Lower lobe of right lung (tissue), 2 donors: ENCODE measurements at regions not wholly inside any gene's neighbourhood (a gene's known extent, or its start where the extent isn't known, plus 50 kb on each side); places are given as distances from the start of the nearest gene placed in this dataset.
A peak's percentile ranks its signal among the peaks of the same experiment; 100 is the strongest.

Source experiments
- ATAC-seq, 2 donors: fragments of 200-7000 bp; cut with Tn5 transposase; one replicate each; pipeline ENCODE4 v1.9.1; 2020 to 2022; ENCODE audit warnings: mild to moderate bottlenecking in 2 of 2, moderate library complexity in 2 of 2
- DNase-seq: peaks from one replicate; pipeline ENCODE4 v3.0.0-alpha.2; 2020
- H3K27ac ChIP-seq: fragments of 200-600 bp; one replicate; pipeline ENCODE4 v1.8.0; 2022
- H3K27me3 ChIP-seq: fragments of 200-600 bp; one replicate; pipeline ENCODE4 v1.8.0; 2022; ENCODE audit warnings: low read depth
- H3K36me3 ChIP-seq: fragments of 200-600 bp; one replicate; pipeline ENCODE4 v1.8.0; 2022; ENCODE audit warnings: mild to moderate bottlenecking
- H3K4me1 ChIP-seq: fragments of 200-600 bp; one replicate; pipeline ENCODE4 v1.8.0; 2022
- H3K4me3 ChIP-seq: fragments of 200-600 bp; one replicate; pipeline ENCODE4 v1.8.0; 2022; ENCODE audit warnings: mild to moderate bottlenecking
- H3K9me3 ChIP-seq: fragments of 200-600 bp; one replicate; pipeline ENCODE4 v1.8.0; 2022
- intact Hi-C: fragments of 100-400 bp; cut with DNase I; formaldehyde crosslinking; loops from one replicate; pipeline ENCODE4 v1.11.0; 2022
- TF ChIP-seq, protein P1 (sequence below): fragments of 200-600 bp; IDR thresholded peaks from one replicate; pipeline ENCODE4 v1.8.0; 2022; ENCODE audit warnings: antibody characterized with exemption, mild to moderate bottlenecking
- donor health status: DM: no; HTN: yes; CAD: no; lungs with severe emphysema.

DNA sequence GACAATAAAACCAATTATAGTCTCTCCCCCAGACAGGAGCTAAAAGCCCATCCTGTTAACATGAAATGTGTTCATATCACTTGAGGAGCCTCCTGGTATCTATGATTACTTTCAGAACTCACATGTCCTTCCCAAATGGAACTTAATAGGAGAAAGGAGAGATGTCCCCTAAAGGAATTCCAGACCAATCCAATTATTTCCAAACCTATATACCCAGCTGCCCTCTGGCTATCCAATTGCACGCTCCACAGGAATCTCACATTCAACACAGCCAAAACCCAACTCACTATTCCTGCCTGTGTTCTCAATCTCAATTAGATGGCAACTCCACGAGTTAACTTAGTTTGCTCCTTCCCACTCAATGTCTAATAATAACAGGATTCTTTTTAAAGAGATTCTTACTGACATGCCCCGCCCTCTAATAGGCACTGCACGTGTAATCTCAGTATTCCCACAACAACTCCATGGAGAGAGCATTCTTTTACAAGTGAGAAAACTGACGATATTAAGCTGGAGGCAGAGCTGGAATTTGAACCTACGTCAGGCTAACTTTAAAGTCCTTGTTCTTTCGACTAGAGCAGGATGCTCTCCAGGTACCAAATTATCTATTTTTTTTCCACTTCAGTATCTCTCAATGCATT lies 59.1 kb upstream of the SEC16B start:
- no peak overlapping the region for H3K27ac ChIP-seq
- no peak overlapping the region for H3K4me3 ChIP-seq
- H3K36me3 ChIP-seq = peaks cover 9% of the 10 kb centered on the region
- H3K27me3 ChIP-seq = no peaks in the 10 kb centered on the region
- intact Hi-C loops = no loop called here
- TF ChIP-seq, protein P1, sequence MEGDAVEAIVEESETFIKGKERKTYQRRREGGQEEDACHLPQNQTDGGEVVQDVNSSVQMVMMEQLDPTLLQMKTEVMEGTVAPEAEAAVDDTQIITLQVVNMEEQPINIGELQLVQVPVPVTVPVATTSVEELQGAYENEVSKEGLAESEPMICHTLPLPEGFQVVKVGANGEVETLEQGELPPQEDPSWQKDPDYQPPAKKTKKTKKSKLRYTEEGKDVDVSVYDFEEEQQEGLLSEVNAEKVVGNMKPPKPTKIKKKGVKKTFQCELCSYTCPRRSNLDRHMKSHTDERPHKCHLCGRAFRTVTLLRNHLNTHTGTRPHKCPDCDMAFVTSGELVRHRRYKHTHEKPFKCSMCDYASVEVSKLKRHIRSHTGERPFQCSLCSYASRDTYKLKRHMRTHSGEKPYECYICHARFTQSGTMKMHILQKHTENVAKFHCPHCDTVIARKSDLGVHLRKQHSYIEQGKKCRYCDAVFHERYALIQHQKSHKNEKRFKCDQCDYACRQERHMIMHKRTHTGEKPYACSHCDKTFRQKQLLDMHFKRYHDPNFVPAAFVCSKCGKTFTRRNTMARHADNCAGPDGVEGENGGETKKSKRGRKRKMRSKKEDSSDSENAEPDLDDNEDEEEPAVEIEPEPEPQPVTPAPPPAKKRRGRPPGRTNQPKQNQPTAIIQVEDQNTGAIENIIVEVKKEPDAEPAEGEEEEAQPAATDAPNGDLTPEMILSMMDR = no peak
- no peak for DNase-seq
- no peaks in the 10 kb centered on the region for H3K9me3 ChIP-seq
- peaks cover 20% of the 10 kb centered on the region for H3K4me1 ChIP-seq
- no peak for ATAC-seq

- peaks cover 20% of the 10 kb centered on the region for H3K4me1 ChIP-seq
- intact Hi-C loops = no loop called here
- no peak for DNase-seq
- no peaks in the 10 kb centered on the region for H3K27me3 ChIP-seq
- TF ChIP-seq, protein P1 = no peak
- peaks cover 3% of the 10 kb centered on the region for H3K36me3 ChIP-seq
- H3K4me3 ChIP-seq = no peak overlapping the region
- ATAC-seq = no peak
- H3K9me3 ChIP-seq = no peaks in the 10 kb centered on the region
- H3K27ac ChIP-seq = no peak overlapping the region
These were observed 60.6 kb upstream of the SEC16B start for GRCh38 chr1:178030467-178030866.

- Histone ChIP-seq H3K36me3 (no peaks in the 10 kb centered on the region), H3K27ac (no peak overlapping the region), H3K27me3 (no peaks in the 10 kb centered on the region), H3K4me3 (no peak overlapping the region), H3K9me3 (no peaks in the 10 kb centered on the region), H3K4me1 (peaks cover 20% of the 10 kb centered on the region)
- intact Hi-C loops = no loop called here
- TF ChIP-seq, protein P1 = peak; percentile 84
- ATAC-seq = peak; percentile 93
- DNase-seq = peak; percentile 82
These were observed 62.0 kb upstream of the RASAL2 start for GRCh38 chr1:178031856-178032320.

DNA sequence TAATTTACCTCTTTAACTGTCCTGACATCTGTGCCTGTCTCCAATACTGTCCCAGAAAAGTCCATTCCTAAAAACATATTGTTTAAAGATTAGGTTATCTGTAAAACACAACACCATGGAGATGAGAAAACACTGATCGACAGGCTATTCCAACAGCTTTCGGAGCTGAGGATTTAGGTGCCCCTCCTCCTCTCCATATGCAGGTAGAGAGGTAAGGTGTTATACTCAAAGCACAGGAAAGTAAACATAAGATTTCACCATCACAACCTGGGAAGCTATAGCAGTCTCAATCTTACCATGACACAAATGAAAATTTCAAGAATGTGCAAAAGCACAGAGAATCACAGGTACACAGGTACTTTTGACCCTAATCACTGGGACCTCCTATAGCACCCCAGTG lies 60.9 kb upstream of the RASAL2 start:
- Histone ChIP-seq H3K27ac (no peak overlapping the region), H3K4me3 (no peak overlapping the region), H3K9me3 (no peaks in the 10 kb centered on the region), H3K36me3 (no peaks in the 10 kb centered on the region), H3K27me3 (no peaks in the 10 kb centered on the region), H3K4me1 (peaks cover 20% of the 10 kb centered on the region)
- intact Hi-C loops = no loop called here
- TF ChIP-seq, protein P1 = no peak
- no peak for DNase-seq
- ATAC-seq = peak; percentile 22 to 37

GRCh38 chr1:178034676-178035075 lies 59.2 kb upstream of the RASAL2 start:
- intact Hi-C loops = no loop called here
- Histone ChIP-seq H3K9me3 (no peaks in the 10 kb centered on the region), H3K27ac (no peak overlapping the region)

More at GRCh38 chr1:178034676-178035075, 59.2 kb upstream of the RASAL2 start:
- no peak for DNase-seq
- no peak overlapping the region for H3K4me3 ChIP-seq
- ATAC-seq = no peak
- H3K36me3 ChIP-seq = no peaks in the 10 kb centered on the region
- TF ChIP-seq, protein P1 = no peak
- no peaks in the 10 kb centered on the region for H3K27me3 ChIP-seq
- peaks cover 20% of the 10 kb centered on the region for H3K4me1 ChIP-seq
